GM12878 (cell line): ENCODE measurements at regions not wholly inside any gene's neighbourhood (a gene's known extent, or its start where the extent isn't known, plus 50 kb on each side); places are given as distances from the start of the nearest gene placed in this dataset.

Experiments used
- ATAC-seq: fragments of 200-7000 bp; cut with Tn5 transposase; 3 replicates; pipeline ENCODE4 v1.9.1; 2020; ENCODE audit warnings: mild to moderate bottlenecking, moderate library complexity
- BruUV-seq: library from RNA; stranded (reverse); fragments of 400-500 nt; replicated peaks from 2 replicates; lab custom pipeline; 2021; lab: Mats Ljungman, UMichigan
- CTCF ChIA-PET: fragments of 300-600 bp; sonication (Branson Sonifier 250); formaldehyde crosslinking; extraction: SDS; loops from one replicate; lab custom pipeline; 2021; ENCODE audit warnings: inconsistent platforms; lab: Yijun Ruan, JAX
- POLR2A ChIA-PET: fragments of 350-600 bp; formaldehyde crosslinking; extraction: SDS; loops from one replicate; lab custom pipeline; 2021; ENCODE audit warnings: inconsistent platforms; lab: Charles Lee
- RAD21 ChIA-PET: fragments of 300-600 bp; sonication (Branson Sonifier 250); formaldehyde crosslinking; loops from one replicate; lab custom pipeline; 2023; ENCODE audit warnings: antibody characterized with exemption; ENCODE audit not compliant: unreplicated experiment; lab: Charles Lee
- SMC1A ChIA-PET: fragments of 300-600 bp; sonication (Branson Sonifier 250); formaldehyde crosslinking; loops from one replicate; lab custom pipeline; 2023; ENCODE audit not compliant: unreplicated experiment, uncharacterized antibody; lab: Charles Lee
- DNase-seq: peaks from one replicate; pipeline ENCODE4 v3.0.0-alpha.2; 2011; ENCODE audit warnings: low read depth, low spot score
- FAIRE-seq: peaks from 3 replicates; lab custom pipeline; 2011; peaks lifted over from hg19 to GRCh38; lab: Jason Lieb, UNC
- H2AFZ ChIP-seq: 2 replicates; pipeline ENCODE4 v1.6.0; 2011; ENCODE audit warnings: low read depth, low read length, control low read depth; ENCODE audit not compliant: control insufficient read depth
- H3K27ac ChIP-seq: 2 replicates; pipeline ENCODE4 v1.5.1; 2011; ENCODE audit warnings: control low read depth; ENCODE audit not compliant: control insufficient read depth, insufficient read depth
- H3K27me3 ChIP-seq, 2 experiments: replicated peaks in 1 of 2; 2 replicates each; pipeline versions ENCODE4 v1.6.0 to v1.6.1; 2011; ENCODE audit warnings: low read length in 1 of 2; ENCODE audit not compliant: control insufficient read depth in 2 of 2, insufficient read depth in 2 of 2
- H3K36me3 ChIP-seq, 2 experiments: 2 replicates each; pipeline ENCODE4 v1.5.1; 2011; ENCODE audit warnings: low read length in 1 of 2; ENCODE audit not compliant: control insufficient read depth in 2 of 2, insufficient read depth in 2 of 2
- H3K4me1 ChIP-seq: 2 replicates; pipeline ENCODE4 v1.6.1; 2011; ENCODE audit warnings: mild to moderate bottlenecking, low read length, moderate library complexity, mixed read lengths; ENCODE audit not compliant: control insufficient read depth, insufficient read depth
- H3K4me2 ChIP-seq: 2 replicates; pipeline ENCODE4 v1.6.0; 2011; ENCODE audit warnings: control low read depth; ENCODE audit not compliant: control insufficient read depth, insufficient read depth
- H3K4me3 ChIP-seq: fragments of 200-600 bp; sonication (generic); 2 replicates; pipeline ENCODE4 v1.5.1; 2016
- H3K79me2 ChIP-seq: 2 replicates; pipeline ENCODE4 v1.6.0; 2011; ENCODE audit warnings: low read length; ENCODE audit not compliant: control insufficient read depth, insufficient read depth
- H3K9ac ChIP-seq: 2 replicates; pipeline ENCODE4 v1.8.0; 2011; ENCODE audit warnings: low read length, control low read depth, mixed read lengths; ENCODE audit not compliant: control insufficient read depth, insufficient read depth
- H3K9me3 ChIP-seq: replicated peaks from 3 replicates; pipeline ENCODE4 v1.5.1; 2011; ENCODE audit warnings: mild to moderate bottlenecking, low read length; ENCODE audit not compliant: control insufficient read depth, insufficient read depth
- H4K20me1 ChIP-seq: 2 replicates; pipeline ENCODE4 v1.6.0; 2011; ENCODE audit not compliant: control insufficient read depth, insufficient read depth
- CEBPB ChIP-seq, 2 experiments: fragments of 150-350 bp in 1 of 2; IDR thresholded peaks; 2 replicates each; pipeline ENCODE4 v1.6.1; 2012 to 2014; ENCODE audit warnings: low read depth in 2 of 2, low read length in 2 of 2, borderline replicate concordance in 1 of 2, inconsistent platforms in 1 of 2
- GABPA ChIP-seq: IDR thresholded peaks from 2 replicates; pipeline ENCODE4 v1.6.1; 2014; ENCODE audit warnings: antibody characterized with exemption, low read depth, mild to moderate bottlenecking, inconsistent platforms
- NFYB ChIP-seq: IDR thresholded peaks from 2 replicates; pipeline ENCODE4 v1.6.1; 2011; ENCODE audit warnings: low read depth, mild to moderate bottlenecking, low read length, improper control_type of control experiment, moderate library complexity; ENCODE audit not compliant: insufficient read depth
- TAF1 ChIP-seq: IDR thresholded peaks from 2 replicates; pipeline ENCODE4 v1.6.1; 2011; ENCODE audit warnings: mild to moderate bottlenecking, low read depth, low read length, borderline replicate concordance
- ZNF217 ChIP-seq: fragments of 450-650 bp; IDR thresholded peaks from 2 replicates; pipeline ENCODE4 v1.6.1; 2017; ENCODE audit warnings: antibody characterized with exemption, mild to moderate bottlenecking
- ZNF384 ChIP-seq: IDR thresholded peaks from 2 replicates; pipeline ENCODE4 v1.6.1; 2012; ENCODE audit warnings: low read depth, mild to moderate bottlenecking, low read length, improper control_type of control experiment, borderline replicate concordance
- ZSCAN29 ChIP-seq: fragments of 450-650 bp; IDR thresholded peaks from 2 replicates; pipeline ENCODE4 v1.6.1; 2017; ENCODE audit warnings: mild to moderate bottlenecking, moderate library complexity
- WGBS: methylation state at CpG from one replicate; pipeline ENCODE4 v1.1.6; 2016; ENCODE audit warnings: low lambda C conversion rate; ENCODE audit not compliant: insufficient replicate concordance, insufficient coverage; ENCODE audit errors: missing lambda C conversion rate; 5-methylcytosine and 5-hydroxymethylcytosine counted together
- in situ Hi-C: fragments of 300-500 bp; cut with MboI; formaldehyde crosslinking; loops from 9 replicates; pipeline ENCODE4 v1.14.3; 2018; ENCODE audit warnings: mixed read lengths
- intact Hi-C: fragments of 100-400 bp; cut with micrococcal nuclease; formaldehyde crosslinking; loops from one replicate; pipeline ENCODE4 v1.14.2; 2022; ENCODE audit not compliant: unreplicated experiment

- TF ChIP-seq ZNF217 (no peak), TAF1 (no peak), ZNF384 (no peak)
These were observed 100.8 kb upstream of the TANK start (continued) for GRCh38 chr2:161059388-161059787.

GRCh38 chr2:161061786-161062185, 98.4 kb upstream of the TANK start:
- 91% methylated on average over 4 of the region's 4 CpGs for WGBS
- no peak overlapping the region for H3K4me3 ChIP-seq
- DNase-seq (no peak), ATAC-seq (no peak), FAIRE-seq (no peak)
- no TSS peak for BruUV-seq
- TF ChIP-seq GABPA (no peak), CEBPB (IDR thresholded peaks at IDR 0.05; ENCODE audit: borderline replicate concordance in 1 of 2, low read depth in 2 of 2, low read length in 2 of 2) (no peak), NFYB (no peak), ZSCAN29 (no peak)
- H3K9ac ChIP-seq: no peak overlapping the region
- POLR2A ChIA-PET: no interaction called here
- no peaks in the 10 kb centered on the region for H3K36me3 ChIP-seq
- no peak overlapping the region for H3K4me2 ChIP-seq
- in situ Hi-C loops: no loop called here
- no peak overlapping the region for H2AFZ ChIP-seq
- H3K27me3 ChIP-seq: no peaks in the 10 kb centered on the region
- H3K9me3 ChIP-seq: no peaks in the 10 kb centered on the region
- no peaks in the 10 kb centered on the region; the same call in 1 of the 2 replicates for H3K4me1 ChIP-seq
- no peaks in the 10 kb centered on the region for H3K79me2 ChIP-seq
- CTCF ChIA-PET: interaction anchor here (0.6 to 4.9 kb wide), 14 partner anchors 22 to 809 kb away, joined by 3 to 47 read pairs (median 6); no protein-coding TSS in a partner anchor
- no peak overlapping the region for H3K27ac ChIP-seq
- SMC1A ChIA-PET: interaction anchor here (0.8 to 4.8 kb wide), 7 partner anchors 13 to 739 kb away, joined by 3 to 26 read pairs (median 20); no protein-coding TSS in a partner anchor
- intact Hi-C loops: loop anchor here (5.0 to 10.0 kb wide), 3 partner anchors 211 to 957 kb away; no protein-coding TSS in a partner anchor
- H4K20me1 ChIP-seq: no peaks in the 10 kb centered on the region
- RAD21 ChIA-PET: interaction anchor here (1.2 to 3.7 kb wide), 5 partner anchors 35 to 738 kb away, joined by 4 to 13 read pairs (median 4); no protein-coding TSS in a partner anchor
